AG04450 (cell line): ENCODE measurements at regions not wholly inside any gene's neighbourhood (a gene's known extent, or its start where the extent isn't known, plus 50 kb on each side); places are given as distances from the start of the nearest gene placed in this dataset.

Source experiments
- CTCF ChIA-PET: fragments of 300-600, 350-600 bp; formaldehyde crosslinking; extraction: SDS; loops from one replicate; lab custom pipeline; 2022; ENCODE audit warnings: antibody characterized with exemption, inconsistent platforms; lab: Charles Lee
- POLR2A ChIA-PET: fragments of 350-600 bp; formaldehyde crosslinking; extraction: SDS; loops from one replicate; lab custom pipeline; 2021; ENCODE audit warnings: antibody characterized with exemption, inconsistent platforms; lab: Yijun Ruan, JAX
- DNase-seq: peaks from one replicate; pipeline ENCODE4 v3.0.0-alpha.2; 2011; ENCODE audit warnings: low read depth, low spot score
- H3K27ac ChIP-seq: one replicate; pipeline ENCODE4 v1.5.1; 2012; ENCODE audit warnings: low read depth, low read length, control low read depth
- H3K27me3 ChIP-seq: one replicate; pipeline ENCODE4 v1.6.0; 2012; ENCODE audit warnings: low read length; ENCODE audit not compliant: control insufficient read depth, insufficient read depth
- H3K4me3 ChIP-seq: 2 replicates; pipeline ENCODE4 v1.5.1; 2011; ENCODE audit warnings: mild to moderate bottlenecking, low read depth, low read length, control low read depth
- H3K9me3 ChIP-seq: 2 replicates; pipeline ENCODE4 v1.5.1; 2012; ENCODE audit warnings: low read length; ENCODE audit not compliant: control insufficient read depth, insufficient read depth
- CTCF ChIP-seq: IDR thresholded peaks from 2 replicates; pipeline ENCODE4 v1.5.1; 2011; ENCODE audit warnings: low read depth, low read length, control low read depth, inconsistent platforms

DNA sequence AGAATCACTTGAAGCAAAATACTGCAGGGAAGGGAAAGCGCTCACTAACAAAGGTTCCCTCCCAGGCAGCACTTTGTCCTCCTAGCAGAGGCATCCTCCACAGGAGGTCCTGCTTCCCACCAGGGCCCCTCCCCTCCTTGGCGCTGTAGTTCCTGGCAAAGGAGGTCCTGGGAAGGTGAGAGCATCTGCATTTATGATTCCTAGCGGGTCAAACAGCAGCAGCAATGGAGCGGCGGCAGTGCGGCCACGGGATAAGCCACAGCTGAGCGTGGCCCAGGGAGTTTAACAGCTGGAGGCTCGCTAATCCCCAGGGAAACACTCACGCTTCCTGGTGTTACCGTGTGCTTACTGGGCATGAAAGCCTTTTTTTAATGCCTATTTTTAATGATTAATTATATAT lies 185.8 kb downstream of the TTLL2 start:
- Histone ChIP-seq H3K4me3 (no peak overlapping the region), H3K27ac (no peak overlapping the region), H3K27me3 (no peaks in the 10 kb centered on the region), H3K9me3 (peaks cover 69% of the 10 kb centered on the region)
- ChIA-PET POLR2A (no interaction called here), CTCF (no interaction called here)
- no peak for DNase-seq
- no peak for TF ChIP-seq CTCF

GRCh38 chr6:167512696-167513375 lies 187.9 kb downstream of the TTLL2 start:
- H3K9me3 ChIP-seq: peaks cover 57% of the 10 kb centered on the region
- H3K27ac ChIP-seq: no peak overlapping the region
- no peaks in the 10 kb centered on the region for H3K27me3 ChIP-seq
- ChIA-PET CTCF (no interaction called here), POLR2A (no interaction called here)
- H3K4me3 ChIP-seq: no peak overlapping the region
- TF ChIP-seq CTCF: no peak
- DNase-seq: no peak

DNA sequence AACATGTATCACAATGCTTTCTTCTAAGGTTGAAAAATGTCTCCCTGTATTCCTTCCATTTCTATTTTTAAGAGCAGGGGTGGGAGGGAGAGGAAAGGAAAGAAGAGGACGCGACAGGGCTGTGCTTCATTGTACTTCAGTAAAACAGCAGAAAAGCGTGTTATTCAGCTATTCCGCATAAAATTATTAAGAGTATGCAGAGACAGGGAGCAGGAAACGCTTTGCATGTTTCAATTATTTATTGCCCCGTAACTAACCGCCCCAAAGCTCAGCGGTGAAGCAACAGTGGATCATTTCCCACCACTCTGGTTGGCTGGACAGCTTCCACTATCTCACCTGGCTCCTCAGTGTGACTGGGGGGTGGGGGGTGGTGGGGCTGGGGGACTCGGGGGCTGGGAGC lies 188.9 kb downstream of the TTLL2 start:
- no peak overlapping the region for H3K4me3 ChIP-seq
- H3K9me3 ChIP-seq: peaks cover 65% of the 10 kb centered on the region
- no peak overlapping the region for H3K27ac ChIP-seq
- no peak for TF ChIP-seq CTCF
- no peak for DNase-seq
- CTCF ChIA-PET: no interaction called here
- no peaks in the 10 kb centered on the region for H3K27me3 ChIP-seq
- POLR2A ChIA-PET: no interaction called here

- ChIA-PET POLR2A (no interaction called here), CTCF (no interaction called here)
- TF ChIP-seq CTCF: no peak
- no peak overlapping the region for H3K27ac ChIP-seq
- no peaks in the 10 kb centered on the region for H3K27me3 ChIP-seq
- no peak for DNase-seq
- H3K4me3 ChIP-seq: no peak overlapping the region
- peaks cover 61% of the 10 kb centered on the region for H3K9me3 ChIP-seq
Observed at GRCh38 chr6:167514524-167514923, 189.6 kb downstream of the TTLL2 start.

DNA sequence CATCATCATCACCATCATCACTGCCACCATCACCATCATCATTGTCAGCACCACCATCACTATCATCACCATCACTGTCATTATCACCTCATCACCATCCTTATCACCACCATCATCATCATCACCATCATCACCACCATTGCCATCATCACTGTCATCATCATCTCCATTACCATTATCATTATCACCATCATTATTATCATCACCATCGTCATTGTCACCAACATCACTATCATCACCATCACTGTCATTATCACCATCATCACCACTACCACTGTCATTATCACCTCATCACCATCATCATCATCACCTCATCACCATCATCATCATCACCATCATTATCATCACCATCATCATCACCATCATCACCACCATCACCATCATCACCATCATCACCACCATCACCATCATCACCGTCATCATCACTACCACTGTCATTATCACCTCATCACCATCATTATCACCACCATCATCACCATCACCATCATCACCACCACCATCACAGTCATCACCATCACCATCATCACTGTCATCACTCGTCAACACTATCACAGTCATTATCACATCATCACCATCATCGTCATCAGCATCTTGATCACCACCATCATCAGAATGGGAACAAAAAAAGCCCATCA lies 191.1 kb downstream of the TTLL2 start:
- CTCF ChIA-PET: no interaction called here
- H3K27ac ChIP-seq: no peak overlapping the region
- peaks cover 55% of the 10 kb centered on the region for H3K9me3 ChIP-seq
- POLR2A ChIA-PET: no interaction called here
- no peak for TF ChIP-seq CTCF
- H3K27me3 ChIP-seq: no peaks in the 10 kb centered on the region
- no peak overlapping the region for H3K4me3 ChIP-seq
- no peak for DNase-seq
